ENCODE measurements at regions not wholly inside any gene's neighbourhood (a gene's known extent, or its start where the extent isn't known, plus 50 kb on each side); places are given as distances from the start of the nearest gene placed in this dataset.

DNA sequence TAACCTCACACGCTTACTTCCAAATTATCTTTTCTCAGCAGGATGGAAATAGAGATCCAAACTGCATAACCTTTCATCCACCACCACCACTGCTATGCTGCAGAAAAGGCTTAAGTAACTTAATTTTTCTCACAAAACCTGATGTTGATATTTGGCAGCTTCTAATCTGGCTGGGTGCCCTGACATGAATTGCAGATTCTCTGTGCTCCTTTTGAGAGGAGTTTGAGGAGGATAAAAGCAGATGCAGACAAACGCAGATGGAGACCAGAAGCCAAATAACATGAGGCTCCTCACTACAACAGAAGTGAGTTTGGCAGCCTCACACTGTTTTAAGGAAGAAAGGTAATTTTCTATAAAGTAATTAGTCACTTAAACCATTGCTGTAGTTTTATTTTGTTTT is 646.2 kb upstream of the ATXN8OS start:
- no peak for DNase-seq (ENCODE audit: low spot score)
- Mint-ChIP-seq H3K36me3 (ENCODE audit: low read depth) (no peaks in the 10 kb centered on the region), H3K9me3 (ENCODE audit: low read depth) (no peaks in the 10 kb centered on the region), H3K4me1 (ENCODE audit: low read depth) (peaks cover 5% of the 10 kb centered on the region), H3K27me3 (ENCODE audit: low read depth) (no peaks in the 10 kb centered on the region), H3K4me3 (ENCODE audit: unreplicated experiment) (no peak overlapping the region), H3K27ac (ENCODE audit: unreplicated experiment) (no peak overlapping the region)
- TF ChIP-seq, protein P1, sequence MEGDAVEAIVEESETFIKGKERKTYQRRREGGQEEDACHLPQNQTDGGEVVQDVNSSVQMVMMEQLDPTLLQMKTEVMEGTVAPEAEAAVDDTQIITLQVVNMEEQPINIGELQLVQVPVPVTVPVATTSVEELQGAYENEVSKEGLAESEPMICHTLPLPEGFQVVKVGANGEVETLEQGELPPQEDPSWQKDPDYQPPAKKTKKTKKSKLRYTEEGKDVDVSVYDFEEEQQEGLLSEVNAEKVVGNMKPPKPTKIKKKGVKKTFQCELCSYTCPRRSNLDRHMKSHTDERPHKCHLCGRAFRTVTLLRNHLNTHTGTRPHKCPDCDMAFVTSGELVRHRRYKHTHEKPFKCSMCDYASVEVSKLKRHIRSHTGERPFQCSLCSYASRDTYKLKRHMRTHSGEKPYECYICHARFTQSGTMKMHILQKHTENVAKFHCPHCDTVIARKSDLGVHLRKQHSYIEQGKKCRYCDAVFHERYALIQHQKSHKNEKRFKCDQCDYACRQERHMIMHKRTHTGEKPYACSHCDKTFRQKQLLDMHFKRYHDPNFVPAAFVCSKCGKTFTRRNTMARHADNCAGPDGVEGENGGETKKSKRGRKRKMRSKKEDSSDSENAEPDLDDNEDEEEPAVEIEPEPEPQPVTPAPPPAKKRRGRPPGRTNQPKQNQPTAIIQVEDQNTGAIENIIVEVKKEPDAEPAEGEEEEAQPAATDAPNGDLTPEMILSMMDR (IDR thresholded peaks at IDR 0.05), result no peak

DNA sequence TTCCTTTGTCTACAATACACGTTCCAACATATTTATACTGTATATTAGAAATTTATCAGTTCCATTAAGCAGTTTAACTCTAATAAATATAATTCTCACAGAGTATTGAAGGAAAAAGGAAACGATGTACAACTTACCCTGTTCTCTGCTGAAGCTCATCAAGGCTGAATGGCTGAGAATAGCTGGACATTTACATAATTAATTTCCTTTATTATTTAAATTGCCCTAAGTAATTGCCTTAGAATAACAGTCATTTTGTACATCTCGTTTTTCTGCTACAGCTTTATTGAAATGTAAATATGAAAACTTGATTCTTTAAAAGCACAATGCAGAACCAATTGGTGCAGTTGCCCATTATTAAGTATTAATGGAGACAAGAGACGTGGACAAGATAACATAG is 648.3 kb upstream of the ATXN8OS start:
- TF ChIP-seq, protein P1 (IDR thresholded peaks at IDR 0.05), result no peak
- H3K9me3 Mint-ChIP-seq (ENCODE audit: low read depth), result no peaks in the 10 kb centered on the region
- H3K27ac Mint-ChIP-seq (ENCODE audit: unreplicated experiment), result no peak overlapping the region
- DNase-seq (ENCODE audit: low spot score), result no peak
- no peaks in the 10 kb centered on the region for H3K36me3 Mint-ChIP-seq (ENCODE audit: low read depth)
- H3K4me3 Mint-ChIP-seq (ENCODE audit: unreplicated experiment), result no peak overlapping the region
- peaks cover 5% of the 10 kb centered on the region for H3K4me1 Mint-ChIP-seq (ENCODE audit: low read depth)
- no peaks in the 10 kb centered on the region for H3K27me3 Mint-ChIP-seq (ENCODE audit: low read depth)

DNA sequence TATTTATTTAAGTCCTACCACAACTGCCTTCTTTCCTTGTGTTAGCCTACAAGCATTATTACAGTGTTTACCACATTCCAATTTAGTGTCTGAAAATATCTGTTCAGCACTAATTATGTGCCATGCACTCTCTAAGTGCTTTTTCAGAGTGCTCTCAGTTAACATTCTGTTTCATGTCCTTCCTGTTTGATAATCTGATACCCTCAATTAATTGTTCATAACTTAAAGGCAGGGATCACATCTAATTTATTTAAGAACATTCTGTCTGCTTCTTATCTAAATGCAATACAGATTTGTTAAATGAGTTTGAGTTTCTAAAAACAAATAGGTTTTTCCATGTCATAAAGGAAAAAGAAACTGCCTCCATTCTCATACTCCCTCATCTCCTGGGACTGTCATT is 649.6 kb upstream of the ATXN8OS start:
- Mint-ChIP-seq H3K9me3 (ENCODE audit: low read depth) (no peaks in the 10 kb centered on the region), H3K27ac (ENCODE audit: unreplicated experiment) (no peak overlapping the region), H3K27me3 (ENCODE audit: low read depth) (peaks cover 2% of the 10 kb centered on the region), H3K4me1 (ENCODE audit: low read depth) (peaks cover 5% of the 10 kb centered on the region), H3K4me3 (ENCODE audit: unreplicated experiment) (no peak overlapping the region), H3K36me3 (ENCODE audit: low read depth) (no peaks in the 10 kb centered on the region)
- TF ChIP-seq, protein P1 (IDR thresholded peaks at IDR 0.05), result no peak
- no peak for DNase-seq (ENCODE audit: low spot score)

DNA sequence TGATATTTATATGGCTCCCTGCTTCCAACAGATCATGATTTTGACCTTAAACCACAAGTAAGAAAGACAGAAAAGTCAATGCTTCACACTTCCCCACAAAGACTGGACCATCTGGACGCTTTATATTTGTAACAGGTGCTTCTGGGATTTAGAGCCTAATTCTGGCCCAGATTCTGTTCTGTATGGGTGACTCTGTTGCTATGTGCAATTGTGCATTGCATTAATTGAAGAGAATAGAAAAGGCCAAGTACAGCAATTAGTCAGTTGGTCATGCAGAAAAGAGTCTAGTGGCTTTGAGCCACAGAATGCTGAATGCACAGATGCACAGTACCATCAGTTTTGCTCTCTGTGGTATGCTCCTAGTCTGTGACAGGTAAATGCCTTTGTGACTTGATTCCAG is 657.4 kb upstream of the ATXN8OS start:
- Mint-ChIP-seq H3K4me3 (ENCODE audit: unreplicated experiment) (no peak overlapping the region), H3K27ac (ENCODE audit: unreplicated experiment) (no peak overlapping the region), H3K9me3 (ENCODE audit: low read depth) (no peaks in the 10 kb centered on the region), H3K4me1 (ENCODE audit: low read depth) (no peaks in the 10 kb centered on the region), H3K27me3 (ENCODE audit: low read depth) (peaks cover 8% of the 10 kb centered on the region), H3K36me3 (ENCODE audit: low read depth) (no peaks in the 10 kb centered on the region)
- TF ChIP-seq, protein P1 (IDR thresholded peaks at IDR 0.05), result no peak
- DNase-seq (ENCODE audit: low spot score), result no peak

DNA sequence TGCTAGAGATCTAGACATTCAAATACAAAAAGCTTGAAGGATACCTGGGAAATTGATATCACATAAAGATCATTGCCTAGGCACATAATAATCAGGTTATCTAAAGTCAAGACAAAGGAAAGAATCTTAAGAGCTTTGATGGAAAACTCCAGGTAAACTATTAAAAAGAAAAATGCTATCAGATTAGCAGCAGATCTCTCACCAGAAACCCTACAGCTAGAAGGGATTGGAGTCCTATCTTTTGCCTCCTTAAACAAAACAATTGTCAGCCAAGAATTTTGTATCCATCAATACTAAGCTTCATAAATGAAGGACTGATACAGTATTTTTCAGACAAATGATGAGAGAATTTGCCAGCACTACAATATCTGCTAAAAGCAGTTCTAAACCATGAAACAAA is 682.4 kb upstream of the ATXN8OS start:
- Mint-ChIP-seq H3K27me3 (ENCODE audit: low read depth) (no peaks in the 10 kb centered on the region), H3K9me3 (ENCODE audit: low read depth) (peaks cover 45% of the 10 kb centered on the region), H3K27ac (ENCODE audit: unreplicated experiment) (no peak overlapping the region), H3K4me3 (ENCODE audit: unreplicated experiment) (no peak overlapping the region), H3K4me1 (ENCODE audit: low read depth) (no peaks in the 10 kb centered on the region), H3K36me3 (ENCODE audit: low read depth) (peaks cover 1% of the 10 kb centered on the region)
- TF ChIP-seq, protein P1 (IDR thresholded peaks at IDR 0.05), result no peak
- DNase-seq (ENCODE audit: low spot score), result no peak
